Left forelimb (tissue), 1 donor: ENCODE measurements at regions not wholly inside any gene's neighbourhood (a gene's known extent, or its start where the extent isn't known, plus 50 kb on each side); places are given as distances from the start of the nearest gene placed in this dataset.
"Not testable (repeated sequence)": the region's sequence is repeated elsewhere in the genome, so short reads cannot be mapped to it uniquely, and the experiment has no call there.

Source experiments
- DNase-seq: peaks from one replicate; pipeline ENCODE4 v3.0.0-alpha.2; 2018; ENCODE audit warnings: low spot score

DNA sequence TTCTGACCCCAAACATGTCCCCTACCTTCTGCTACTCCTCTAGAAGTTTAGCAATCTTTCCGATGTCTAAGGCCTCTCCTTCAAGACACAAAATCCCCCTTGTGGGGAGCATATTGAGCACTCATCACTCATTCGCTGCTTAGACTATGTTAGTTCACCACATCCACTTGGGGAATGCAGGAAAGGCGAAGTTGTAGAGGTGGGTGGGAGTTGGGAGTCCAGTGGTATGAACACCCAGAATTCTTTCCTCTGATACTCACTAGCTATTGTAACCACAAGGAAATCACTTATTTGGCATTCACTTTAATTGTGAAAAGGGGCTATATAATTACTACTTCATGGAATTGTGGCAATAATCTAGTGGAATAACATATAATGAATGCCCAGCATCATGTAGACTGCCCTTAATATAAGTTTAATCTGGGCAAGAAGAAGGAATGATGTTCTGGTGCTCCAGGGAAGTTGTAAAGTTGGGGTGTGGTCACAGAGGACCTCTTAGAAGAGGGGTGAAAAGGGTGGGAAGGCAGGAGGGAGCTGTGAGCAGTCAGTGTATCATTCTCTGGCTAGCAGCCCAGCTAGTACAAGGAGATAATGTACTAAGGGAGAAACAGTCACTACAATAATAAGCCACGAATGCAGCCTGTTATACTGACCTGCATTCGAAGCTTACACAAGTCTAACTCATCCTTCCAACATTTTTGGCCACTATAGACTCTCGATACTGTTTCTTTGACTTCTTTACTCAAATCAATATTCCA, 468.2 kb upstream of the DIPK2B start:
- DNase-seq = no peak

DNA sequence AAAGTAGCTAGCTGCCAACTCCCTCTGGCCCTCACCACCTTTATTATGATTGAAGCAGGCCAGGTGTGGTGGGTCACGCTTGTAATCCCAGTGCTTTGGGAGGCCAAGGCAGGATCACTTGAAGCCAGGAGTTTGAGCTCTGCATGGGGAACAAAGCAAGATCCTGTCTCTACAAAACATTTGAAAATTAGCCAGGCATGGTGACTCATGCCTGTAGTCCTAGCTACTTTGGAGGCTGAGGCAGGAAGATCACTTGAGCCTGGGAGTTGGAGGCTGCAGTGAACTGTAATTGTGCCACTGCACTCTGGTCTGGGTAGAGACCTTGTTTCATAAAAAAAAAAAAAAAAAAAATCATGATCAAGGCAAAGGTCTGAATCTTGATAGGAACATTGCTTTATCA, 467.0 kb upstream of the DIPK2B start:
- no peak for DNase-seq

DNA sequence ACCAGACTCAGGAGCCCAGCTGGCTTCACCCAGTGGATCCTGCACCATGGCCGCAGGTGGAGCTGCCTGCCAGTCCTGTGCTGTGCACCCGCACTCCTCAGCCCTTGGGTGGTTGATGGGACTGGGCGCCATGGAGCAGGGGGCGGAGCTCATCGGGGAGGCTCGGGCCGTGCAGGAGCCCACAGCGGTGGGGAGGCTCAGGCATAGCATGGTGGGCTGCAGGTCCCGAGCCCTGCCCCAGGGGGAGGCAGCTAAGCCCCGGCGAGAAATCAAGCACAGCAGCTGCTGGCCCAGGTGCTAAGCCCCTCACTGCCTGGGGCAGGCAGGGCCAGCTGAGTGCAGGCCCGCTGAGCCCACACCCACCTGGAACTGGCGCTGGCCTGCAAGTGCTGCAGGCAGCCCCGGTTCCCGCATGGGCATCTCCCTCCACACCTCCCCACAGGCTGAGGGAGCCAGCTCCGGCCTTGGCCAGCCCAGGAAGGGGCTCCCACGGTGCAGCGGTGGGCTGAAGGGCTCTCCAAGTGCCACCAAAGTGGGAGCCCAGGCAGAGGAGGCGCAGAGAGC, 464.1 kb upstream of the DIPK2B start:
- DNase-seq = no peak

DNA sequence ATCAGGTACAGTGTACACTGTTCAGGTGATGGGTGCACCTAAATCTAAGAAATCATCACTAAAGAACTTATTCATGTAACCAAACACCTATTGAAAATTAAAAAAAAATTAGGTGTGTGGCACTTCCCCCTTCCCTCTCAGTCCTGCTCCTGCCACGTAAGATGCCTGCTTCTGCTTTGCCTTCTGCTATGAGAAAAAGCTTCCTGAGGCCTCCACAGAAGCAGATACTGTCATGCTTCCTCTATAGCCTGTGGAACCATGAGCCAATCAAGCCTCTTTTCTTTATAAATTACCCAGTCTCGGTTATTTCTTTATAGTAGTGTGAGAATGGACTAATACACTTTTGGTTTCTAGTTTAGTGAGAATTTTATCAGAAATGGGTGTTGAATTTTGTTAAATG, 459.8 kb upstream of the DIPK2B start:
- no peak for DNase-seq

DNA sequence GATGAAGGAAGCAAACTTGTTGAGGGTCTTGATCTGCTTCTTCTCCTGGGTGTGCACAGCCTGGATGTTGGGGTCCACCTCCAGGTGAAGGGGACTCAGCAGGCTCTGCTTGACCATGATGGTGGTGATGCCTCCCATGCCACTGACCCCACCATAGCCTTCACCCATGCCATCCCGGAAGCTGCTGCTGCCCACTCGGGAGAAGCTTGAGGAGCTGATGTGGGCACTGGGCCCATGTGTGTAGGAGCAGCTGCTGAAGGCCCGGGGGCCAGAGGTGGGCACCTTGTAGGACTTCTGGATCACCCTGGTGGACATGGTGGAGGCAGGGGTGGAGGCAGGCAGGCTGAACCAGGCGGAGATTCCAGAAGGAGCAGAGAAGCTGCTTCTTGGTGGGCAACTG, 432.7 kb upstream of the DIPK2B start:
- no peak for DNase-seq

DNA sequence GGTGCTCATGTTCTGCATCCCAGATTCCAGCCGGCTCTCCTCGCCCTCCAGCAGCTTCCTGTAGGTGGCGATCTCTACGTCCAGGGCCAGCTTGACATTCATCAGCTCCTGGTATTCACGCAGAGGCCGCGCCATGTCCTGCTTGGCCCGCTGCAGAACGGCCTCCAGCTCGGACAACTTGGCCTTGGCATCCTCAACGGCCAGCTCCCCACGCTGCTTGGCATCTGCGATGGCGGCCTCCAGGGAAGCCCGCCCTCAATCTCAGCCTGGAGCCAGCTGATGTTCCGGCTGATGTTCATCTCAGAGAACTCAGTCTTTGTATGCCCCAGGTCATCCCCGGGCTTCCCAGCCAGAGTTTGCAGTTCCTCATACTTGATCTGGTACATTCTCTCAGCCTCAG, 431.8 kb upstream of the DIPK2B start:
- no peak for DNase-seq

DNA sequence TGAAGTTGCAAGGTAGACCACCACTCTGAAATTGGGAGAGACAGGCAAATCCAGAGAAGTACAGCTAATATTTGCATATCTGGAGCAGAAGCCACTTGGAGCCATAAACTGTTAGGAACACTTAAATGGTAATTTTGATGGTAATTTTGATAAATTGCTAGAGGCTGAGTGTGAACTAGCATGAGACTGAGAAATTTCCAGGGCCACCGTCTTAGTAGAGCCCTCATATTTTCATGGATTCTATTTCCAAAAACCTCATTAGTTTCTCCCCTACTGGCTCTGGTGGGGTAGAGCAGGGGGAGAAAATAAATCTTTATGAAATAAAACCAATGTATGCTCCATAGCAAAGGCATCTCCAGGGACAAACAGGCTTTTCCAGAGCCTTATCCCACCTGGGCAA, 429.4 kb upstream of the DIPK2B start:
- DNase-seq = no peak

DNA sequence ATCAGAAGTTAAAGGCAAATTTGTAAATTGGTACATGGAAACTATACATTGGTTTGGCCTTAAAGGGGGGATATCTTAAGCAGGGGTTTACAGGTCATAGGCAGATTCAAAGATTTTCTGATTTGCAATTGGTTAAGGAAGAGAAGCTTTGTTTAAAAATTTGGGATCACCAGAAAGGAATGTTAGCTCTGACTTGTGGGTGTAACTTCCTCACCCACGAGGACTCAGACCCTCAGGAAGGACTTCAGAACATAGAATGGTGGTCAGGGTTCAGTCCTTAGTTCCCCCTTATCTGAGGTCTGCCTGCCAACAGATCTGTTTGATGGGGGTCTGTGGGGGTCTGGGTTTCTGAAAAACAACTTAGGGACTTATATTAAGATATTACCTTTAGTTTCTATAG, 427.4 kb upstream of the DIPK2B start:
- no peak for DNase-seq

DNA sequence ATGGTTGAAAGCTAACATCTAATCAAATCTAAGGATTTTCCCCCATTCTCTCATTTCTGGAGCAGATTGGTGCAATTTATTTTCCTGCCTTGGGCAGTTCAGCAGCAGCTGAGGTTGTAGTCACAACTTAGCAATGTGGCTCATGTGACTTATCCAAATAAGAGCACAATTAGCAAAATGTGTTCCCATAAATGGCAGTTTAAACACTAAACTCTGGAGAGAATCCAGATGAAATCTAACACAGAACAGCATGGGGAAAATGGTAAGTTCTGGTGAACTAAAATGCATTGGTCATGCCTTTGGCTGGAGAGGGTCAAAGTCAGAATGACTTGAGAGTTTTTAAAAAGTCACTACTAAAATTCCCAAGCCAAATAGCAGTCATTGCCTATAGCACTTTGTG, 422.6 kb upstream of the DIPK2B start:
- no peak for DNase-seq

DNA sequence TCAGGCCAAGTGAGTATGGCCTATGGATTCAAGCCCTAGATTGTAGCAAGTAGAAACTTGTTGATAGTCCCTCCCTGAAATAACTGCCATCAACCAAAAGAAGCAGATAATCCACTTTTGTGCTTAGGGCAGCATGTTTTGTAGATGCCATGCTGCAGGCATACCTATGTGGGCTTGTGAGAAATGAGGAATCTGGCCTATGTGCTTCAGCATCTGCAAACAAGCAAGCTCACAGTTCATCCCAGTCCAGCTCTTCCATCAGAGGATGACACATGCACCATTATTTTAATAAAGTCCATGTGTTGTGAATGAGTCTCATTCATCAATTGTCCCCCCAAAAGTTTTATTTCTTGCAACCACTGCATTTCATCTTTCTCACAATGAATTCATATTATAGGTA, 421.9 kb upstream of the DIPK2B start:
- DNase-seq = no peak

DNA sequence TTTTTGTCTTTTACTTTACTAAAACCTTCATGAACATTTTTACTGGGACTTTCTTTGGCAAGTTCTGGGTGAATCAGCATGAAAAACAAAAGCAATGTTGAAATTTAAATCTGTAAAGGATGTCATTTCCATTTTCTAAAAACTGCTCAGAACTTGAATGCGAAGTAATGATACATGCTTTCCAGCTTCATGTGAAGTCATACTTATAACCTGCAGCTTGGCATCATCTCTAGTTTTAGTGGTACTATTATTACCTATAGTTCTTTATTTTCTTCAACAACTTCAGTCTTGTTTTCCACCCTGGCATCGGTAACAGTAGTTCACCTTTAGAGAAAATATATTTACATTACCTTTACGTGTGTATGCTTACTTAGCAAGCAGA, 421.4 kb upstream of the DIPK2B start:
- DNase-seq = no peak

DNA sequence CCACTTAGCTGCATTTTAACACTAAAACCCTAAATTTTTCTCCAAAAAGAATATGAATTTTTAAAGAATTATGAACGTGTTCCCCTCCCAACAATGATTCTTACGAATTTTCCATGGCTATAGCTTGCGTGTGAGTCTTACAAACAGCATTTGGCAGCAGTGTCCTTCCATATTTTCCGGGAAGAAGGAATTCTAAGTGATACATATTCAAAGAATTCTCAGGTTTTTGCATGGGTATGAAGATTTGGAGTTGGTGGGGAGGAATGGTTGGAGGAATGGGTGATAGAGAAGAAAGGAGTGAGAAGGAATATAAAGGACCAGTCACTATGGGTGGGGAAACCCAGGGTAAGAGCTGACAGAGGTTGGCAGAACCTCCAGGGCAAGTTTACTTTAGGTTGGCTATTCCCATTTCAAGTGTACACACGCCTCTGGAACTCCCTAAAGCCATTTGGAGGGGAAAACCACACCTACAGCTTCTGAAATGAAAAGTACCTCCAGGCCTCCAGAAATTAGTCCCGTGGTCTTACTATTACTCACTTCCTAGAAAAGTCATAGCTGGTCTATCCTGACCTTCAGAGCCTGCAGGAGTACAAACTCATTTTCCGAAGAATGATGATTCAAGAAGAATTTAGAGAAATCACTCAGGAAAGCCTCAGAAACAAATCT, 420.8 kb upstream of the DIPK2B start:
- DNase-seq = no peak

DNA sequence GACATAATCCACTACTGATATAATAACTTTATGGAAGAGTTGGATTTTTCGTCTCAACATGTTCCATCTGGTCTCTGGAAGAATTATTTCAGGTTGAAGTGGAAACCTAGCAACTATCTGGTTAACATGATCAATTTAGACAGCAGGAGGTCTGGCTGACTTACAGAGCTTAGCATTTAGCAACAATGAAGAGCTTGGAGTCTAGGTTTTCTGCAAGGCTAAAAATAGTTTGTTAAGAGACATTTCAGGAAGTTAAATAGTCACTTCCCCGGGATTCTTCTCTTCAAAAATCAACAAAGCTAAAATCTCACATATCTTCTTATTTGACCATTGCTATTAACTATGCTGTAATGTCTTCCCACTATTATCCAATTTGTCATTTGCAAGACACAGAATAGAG, 418.6 kb upstream of the DIPK2B start:
- DNase-seq = no peak

DNA sequence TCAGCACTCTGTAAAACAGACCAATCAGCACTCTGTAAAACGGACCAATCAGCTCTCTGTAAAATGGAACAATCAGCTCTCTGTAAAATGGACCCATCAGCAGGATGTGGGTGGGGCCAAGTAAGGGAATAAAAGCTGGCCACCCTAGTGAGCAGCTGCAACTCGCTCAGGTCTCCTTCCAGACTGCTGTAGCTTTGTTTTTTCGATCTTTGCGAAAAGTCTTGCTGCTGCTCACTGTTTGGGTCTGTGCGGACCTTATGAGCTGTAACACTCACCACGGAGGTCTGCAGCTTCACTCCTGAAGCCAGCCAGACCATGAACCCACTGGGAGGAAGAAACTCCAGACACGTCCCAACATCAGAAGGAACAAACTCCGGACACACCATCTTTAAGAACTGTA, 414.9 kb upstream of the DIPK2B start:
- not testable (repeated sequence) for DNase-seq

DNA sequence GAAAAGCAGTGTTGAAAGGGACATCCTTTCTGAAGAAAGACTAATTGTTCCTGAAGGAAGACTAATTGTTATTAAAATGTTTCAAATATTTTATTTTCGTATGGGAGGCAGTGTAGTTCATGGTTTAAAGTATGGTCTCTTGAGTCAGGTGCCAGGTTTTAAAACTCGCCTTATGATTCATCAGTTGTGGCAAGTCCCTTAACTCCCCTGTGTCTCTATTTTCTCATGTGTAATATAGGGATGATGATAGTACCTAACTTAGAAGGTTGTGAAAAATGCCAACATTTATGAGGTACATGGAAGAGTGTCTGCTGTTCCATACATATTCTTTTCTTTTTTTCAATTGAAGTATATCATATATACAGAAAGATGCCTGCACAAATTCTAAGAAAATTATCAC, 414.2 kb upstream of the DIPK2B start:
- DNase-seq = no peak

DNA sequence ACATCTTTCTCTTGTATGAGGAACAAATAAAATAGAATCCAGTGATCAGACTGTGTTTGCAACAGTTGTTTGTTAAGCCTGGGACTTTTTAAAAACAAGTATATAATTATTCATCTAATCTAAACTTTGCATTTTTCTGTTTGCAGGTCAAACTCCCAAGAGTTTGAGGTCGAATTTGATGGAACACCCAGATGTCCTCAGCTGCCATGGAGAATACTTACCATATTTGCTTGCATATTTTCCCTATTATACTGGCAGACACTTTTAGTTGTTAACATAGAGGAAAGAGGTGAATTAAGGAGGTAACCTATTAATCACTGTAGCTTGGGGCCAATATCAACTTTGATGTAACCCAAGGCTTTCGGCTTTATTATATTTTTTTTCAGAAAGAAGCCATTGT, 401.5 kb upstream of the DIPK2B start:
- DNase-seq = no peak

DNA sequence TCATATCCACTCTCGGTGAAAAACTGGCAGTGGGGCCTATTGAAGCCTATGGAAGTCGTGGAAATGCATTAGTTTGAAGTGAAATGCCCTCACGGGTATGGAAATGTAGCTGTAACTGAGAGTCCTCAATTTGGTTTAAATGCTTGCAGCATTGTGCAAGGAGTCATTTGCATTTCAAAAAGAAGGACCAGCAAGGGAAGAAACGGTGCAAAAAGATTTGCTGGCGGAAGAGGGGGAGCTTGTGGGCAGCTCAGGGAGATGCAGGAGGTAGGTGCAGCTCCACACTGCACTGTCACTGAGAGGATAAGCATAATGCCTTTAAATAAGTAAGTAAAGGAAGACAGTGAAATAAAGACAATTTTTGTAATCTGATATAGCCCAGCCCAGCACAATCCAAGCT, 400.4 kb upstream of the DIPK2B start:
- no peak for DNase-seq

DNA sequence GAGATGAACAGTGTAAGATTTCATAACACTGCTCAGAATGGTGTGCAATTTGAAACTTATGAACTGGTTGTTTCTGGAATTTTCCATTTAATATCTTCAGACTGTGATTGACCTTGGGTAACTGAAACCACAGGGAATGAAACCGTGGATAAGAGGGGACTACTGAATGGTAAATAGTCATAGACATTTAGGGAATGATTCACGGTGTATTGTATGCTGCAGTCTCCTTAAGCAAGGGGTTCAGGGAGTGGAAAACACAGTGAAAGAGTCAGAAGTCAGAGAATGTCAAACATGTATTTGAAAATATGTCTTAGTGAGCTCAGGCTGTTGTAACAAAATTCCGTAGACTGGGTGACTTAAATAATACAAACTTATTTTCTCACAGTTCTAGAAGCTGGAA, 398.2 kb upstream of the DIPK2B start:
- DNase-seq = no peak

DNA sequence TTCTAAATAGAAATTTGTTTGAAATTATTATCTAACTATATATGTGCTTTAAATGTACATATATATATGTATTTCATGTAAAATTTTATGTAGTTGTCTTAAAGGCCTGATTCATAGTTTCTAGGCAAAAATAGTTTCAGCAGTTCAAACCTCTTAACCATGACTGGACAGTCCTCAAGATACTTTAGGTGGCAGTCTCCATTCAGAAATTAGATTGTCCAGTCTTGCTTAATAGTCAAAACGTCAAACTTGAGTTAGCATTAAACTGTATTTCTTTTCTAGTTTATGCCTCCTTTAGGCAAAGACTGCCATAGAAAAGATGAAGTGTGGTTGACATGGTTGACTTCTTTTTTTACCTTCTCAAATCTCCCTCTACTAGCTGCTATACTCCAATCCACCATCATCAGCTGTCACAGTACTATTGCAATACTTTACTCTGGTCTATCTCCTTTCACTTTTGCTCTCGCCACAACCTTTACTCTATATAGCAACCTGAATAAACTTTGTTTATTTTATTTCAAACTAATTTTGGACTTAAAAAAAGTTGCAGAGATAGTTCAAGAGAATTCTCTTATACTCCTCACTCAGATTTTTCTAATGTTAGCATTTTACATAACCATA, 395.6 kb upstream of the DIPK2B start:
- DNase-seq = no peak

DNA sequence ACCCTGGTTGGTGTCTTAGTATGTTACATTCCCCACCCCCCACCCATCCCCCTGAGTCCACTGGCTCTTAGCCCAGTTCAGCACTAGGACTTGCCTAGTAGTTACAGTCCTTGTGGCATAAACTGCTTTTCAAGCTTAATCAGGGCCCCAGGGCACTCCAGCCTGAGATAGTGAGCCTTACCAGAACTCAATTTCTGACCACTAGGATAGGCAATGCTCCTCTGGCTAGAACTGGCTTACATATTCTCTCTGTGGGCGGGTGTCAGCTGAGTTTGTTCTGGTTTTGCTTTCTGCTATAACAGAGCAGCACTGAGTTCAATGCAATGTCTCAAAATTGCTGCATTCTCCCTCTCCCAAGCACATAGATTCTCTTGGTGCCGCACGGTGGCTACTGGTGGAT, 391.4 kb upstream of the DIPK2B start:
- DNase-seq = no peak

DNA sequence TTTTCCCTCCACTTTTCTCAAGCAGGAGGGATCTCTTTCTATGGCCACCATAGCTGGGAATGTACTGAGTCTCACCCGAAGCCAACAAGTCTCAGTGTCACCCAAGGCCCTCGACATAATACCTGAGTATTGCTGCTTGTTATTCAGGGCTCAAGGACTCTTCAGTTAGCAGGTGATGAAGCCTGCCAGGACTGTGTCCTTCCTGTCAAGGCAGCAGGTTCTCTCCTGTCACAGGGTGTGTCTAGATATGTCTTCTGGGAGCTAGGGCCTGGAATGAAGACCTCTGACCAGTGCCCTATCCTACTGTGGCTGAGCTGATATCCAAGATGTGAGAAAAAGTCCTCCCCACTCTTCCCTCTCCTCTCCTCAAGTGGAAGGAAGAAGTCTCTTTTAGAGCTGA, 391.0 kb upstream of the DIPK2B start:
- no peak for DNase-seq

DNA sequence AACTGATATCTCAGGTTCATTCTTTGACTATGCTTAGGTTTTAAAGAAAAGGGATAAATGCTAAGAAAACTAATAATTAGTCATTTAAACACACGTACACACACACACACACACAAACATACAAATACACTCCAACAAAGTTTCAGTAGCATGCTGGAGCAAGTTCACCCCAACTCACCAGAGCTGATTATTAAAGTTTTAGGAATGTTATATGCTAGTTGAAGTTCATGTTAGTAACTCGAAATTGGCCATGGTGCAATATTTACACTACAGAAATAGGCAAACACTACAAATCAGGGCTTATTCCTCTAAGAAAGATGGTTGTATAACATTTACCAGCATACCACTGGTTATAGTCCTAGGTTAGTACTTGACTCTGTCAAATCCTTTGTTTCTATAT, 384.0 kb upstream of the DIPK2B start:
- no peak for DNase-seq

DNA sequence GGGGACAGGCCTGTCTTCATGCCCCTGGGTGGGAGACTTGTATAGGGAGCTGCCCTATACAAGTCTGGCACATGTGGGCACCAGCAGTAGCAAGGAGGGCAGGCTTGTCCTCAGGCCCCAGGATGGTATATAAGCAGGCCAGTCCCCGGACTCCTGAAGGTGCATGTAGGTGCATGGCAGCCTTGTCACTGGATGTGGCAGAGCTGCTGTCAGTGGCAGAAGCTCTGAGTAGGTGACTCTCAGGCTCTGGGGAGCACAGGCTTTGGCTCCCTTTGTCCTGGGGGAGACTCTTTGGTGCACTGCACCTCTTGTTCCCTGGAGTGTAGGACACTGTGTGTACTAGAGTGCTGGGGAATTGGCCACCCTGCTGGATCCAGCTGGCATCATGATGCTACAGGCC, 376.7 kb upstream of the DIPK2B start:
- no peak for DNase-seq
